ENCODE measurements at regions not wholly inside any gene's neighbourhood (a gene's known extent, or its start where the extent isn't known, plus 50 kb on each side); places are given as distances from the start of the nearest gene placed in this dataset.

DNA sequence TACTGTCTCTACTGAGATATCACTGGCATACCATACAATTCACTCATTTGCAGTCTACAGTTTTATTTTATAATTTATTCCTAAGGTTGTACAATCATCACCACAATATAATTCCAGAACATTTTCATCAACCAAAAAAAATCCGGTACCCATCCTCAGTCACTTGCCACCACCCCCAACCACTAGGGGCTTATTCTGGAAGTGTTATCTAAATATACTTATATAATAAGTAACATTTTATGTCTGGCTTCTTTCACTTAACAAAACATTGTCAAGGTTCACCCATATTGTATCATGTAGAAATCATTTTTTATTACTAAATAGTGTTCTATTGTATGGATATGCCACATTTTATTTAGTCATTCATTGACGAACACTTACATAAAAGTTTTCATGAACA lies 440.8 kb downstream of the RNF144A start:
- TF ChIP-seq, protein P1, sequence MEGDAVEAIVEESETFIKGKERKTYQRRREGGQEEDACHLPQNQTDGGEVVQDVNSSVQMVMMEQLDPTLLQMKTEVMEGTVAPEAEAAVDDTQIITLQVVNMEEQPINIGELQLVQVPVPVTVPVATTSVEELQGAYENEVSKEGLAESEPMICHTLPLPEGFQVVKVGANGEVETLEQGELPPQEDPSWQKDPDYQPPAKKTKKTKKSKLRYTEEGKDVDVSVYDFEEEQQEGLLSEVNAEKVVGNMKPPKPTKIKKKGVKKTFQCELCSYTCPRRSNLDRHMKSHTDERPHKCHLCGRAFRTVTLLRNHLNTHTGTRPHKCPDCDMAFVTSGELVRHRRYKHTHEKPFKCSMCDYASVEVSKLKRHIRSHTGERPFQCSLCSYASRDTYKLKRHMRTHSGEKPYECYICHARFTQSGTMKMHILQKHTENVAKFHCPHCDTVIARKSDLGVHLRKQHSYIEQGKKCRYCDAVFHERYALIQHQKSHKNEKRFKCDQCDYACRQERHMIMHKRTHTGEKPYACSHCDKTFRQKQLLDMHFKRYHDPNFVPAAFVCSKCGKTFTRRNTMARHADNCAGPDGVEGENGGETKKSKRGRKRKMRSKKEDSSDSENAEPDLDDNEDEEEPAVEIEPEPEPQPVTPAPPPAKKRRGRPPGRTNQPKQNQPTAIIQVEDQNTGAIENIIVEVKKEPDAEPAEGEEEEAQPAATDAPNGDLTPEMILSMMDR (IDR thresholded peaks at IDR 0.05) = no peak
- TF ChIP-seq POLR2AphosphoS5 (IDR thresholded peaks at IDR 0.05) = no peak
- TF ChIP-seq EP300 (IDR thresholded peaks at IDR 0.05) = no peak
- TF ChIP-seq POLR2A (IDR thresholded peaks at IDR 0.05; ENCODE audit: low read depth) = no peak

All from esophagus muscularis mucosa (tissue), 4 donors.